Calu3 (cell line): ENCODE measurements at regions not wholly inside any gene's neighbourhood (a gene's known extent, or its start where the extent isn't known, plus 50 kb on each side); places are given as distances from the start of the nearest gene placed in this dataset.

Source experiments
- BruUV-seq: library from RNA; stranded (reverse); fragments of 400-500 nt; replicated peaks from 2 replicates; lab custom pipeline; 2021; lab: Mats Ljungman, UMichigan
- CTCF ChIA-PET: fragments of 300-600 bp; sonication (Branson Sonifier 250); formaldehyde crosslinking; loops from one replicate; lab custom pipeline; 2022; ENCODE audit warnings: antibody characterized with exemption; lab: Charles Lee
- DNase-seq: peaks from one replicate; pipeline ENCODE4 v3.0.0; 2022
- H3K27ac Mint-ChIP-seq: one replicate; pipeline ENCODE4 v1.8.0; 2022; ENCODE audit warnings: mixed read lengths; ENCODE audit not compliant: unreplicated experiment
- H3K27me3 Mint-ChIP-seq: one replicate; pipeline ENCODE4 v1.8.0; 2022; ENCODE audit warnings: mixed read lengths; ENCODE audit not compliant: unreplicated experiment
- H3K36me3 Mint-ChIP-seq: one replicate; pipeline ENCODE4 v1.8.0; 2022; ENCODE audit warnings: mild to moderate bottlenecking, moderate library complexity, mixed read lengths; ENCODE audit not compliant: insufficient read depth, unreplicated experiment
- H3K4me1 Mint-ChIP-seq: one replicate; pipeline ENCODE4 v1.8.0; 2022; ENCODE audit warnings: mild to moderate bottlenecking, low read depth, mixed read lengths; ENCODE audit not compliant: unreplicated experiment
- H3K4me3 Mint-ChIP-seq: one replicate; pipeline ENCODE4 v1.8.0; 2022; ENCODE audit warnings: mild to moderate bottlenecking, low read depth, moderate library complexity, mixed read lengths; ENCODE audit not compliant: unreplicated experiment
- H3K9me3 Mint-ChIP-seq: one replicate; pipeline ENCODE4 v1.8.0; 2022; ENCODE audit warnings: low read depth, mixed read lengths; ENCODE audit not compliant: unreplicated experiment
- intact Hi-C: fragments of 100-400 bp; cut with micrococcal nuclease; formaldehyde crosslinking; loops from one replicate; pipeline ENCODE4 v1.10.0; 2022; ENCODE audit not compliant: unreplicated experiment
- TF ChIP-seq, protein P1 (sequence below): fragments of 200-600 bp; IDR thresholded peaks from one replicate; pipeline ENCODE4 v1.8.0; 2022; ENCODE audit warnings: antibody characterized with exemption; ENCODE audit not compliant: unreplicated experiment

DNA sequence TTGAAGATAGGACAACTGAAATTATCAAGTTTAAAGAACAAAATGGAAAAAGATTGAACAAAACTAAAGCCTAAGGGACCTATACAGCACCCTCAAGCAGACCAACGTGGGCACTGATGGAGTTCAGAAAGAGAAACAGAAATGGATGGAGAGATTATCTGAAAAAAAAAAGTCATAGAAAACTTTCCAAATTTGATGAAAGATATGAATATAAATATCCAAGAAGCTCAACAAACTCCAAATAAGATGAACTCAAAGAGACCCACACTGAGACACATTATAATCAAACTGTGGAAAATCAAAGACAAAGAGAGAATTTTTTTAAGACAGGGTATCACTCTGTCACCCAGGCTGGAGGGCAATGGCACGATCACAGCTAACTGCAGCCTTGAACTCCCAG is 128.6 kb upstream of the PUM3 start:
- CTCF ChIA-PET, result no interaction called here
- no TSS peak for BruUV-seq
- no peak overlapping the region for H3K27ac Mint-ChIP-seq
- TF ChIP-seq, protein P1, sequence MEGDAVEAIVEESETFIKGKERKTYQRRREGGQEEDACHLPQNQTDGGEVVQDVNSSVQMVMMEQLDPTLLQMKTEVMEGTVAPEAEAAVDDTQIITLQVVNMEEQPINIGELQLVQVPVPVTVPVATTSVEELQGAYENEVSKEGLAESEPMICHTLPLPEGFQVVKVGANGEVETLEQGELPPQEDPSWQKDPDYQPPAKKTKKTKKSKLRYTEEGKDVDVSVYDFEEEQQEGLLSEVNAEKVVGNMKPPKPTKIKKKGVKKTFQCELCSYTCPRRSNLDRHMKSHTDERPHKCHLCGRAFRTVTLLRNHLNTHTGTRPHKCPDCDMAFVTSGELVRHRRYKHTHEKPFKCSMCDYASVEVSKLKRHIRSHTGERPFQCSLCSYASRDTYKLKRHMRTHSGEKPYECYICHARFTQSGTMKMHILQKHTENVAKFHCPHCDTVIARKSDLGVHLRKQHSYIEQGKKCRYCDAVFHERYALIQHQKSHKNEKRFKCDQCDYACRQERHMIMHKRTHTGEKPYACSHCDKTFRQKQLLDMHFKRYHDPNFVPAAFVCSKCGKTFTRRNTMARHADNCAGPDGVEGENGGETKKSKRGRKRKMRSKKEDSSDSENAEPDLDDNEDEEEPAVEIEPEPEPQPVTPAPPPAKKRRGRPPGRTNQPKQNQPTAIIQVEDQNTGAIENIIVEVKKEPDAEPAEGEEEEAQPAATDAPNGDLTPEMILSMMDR, result no peak
- intact Hi-C loops, result no loop called here
- DNase-seq, result no peak
- peaks cover 4% of the 10 kb centered on the region for H3K9me3 Mint-ChIP-seq
- peaks cover 40% of the 10 kb centered on the region for H3K27me3 Mint-ChIP-seq
- no peak overlapping the region for H3K4me3 Mint-ChIP-seq
- H3K4me1 Mint-ChIP-seq, result no peaks in the 10 kb centered on the region
- H3K36me3 Mint-ChIP-seq, result no peaks in the 10 kb centered on the region

DNA sequence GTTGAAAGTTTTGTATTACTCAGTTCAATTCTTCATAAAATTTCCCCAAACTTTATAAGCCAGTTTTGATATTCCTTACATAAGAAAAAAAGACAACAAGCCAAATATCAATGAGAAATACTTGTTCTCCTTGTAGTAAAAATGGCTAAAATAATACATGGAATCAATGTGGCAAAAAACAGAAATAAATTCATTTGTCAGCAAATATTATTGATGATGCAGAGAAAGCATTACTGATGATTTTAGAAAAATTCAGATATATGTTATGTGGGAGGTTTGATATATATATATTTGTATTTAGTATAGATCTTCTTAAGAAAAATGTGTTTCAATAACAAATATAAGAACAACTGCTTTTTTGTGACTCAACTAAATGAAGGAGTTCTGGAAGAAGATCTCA is 127.0 kb upstream of the PUM3 start:
- H3K9me3 Mint-ChIP-seq, result peaks cover 4% of the 10 kb centered on the region
- BruUV-seq, result no TSS peak
- TF ChIP-seq, protein P1, result no peak
- CTCF ChIA-PET, result no interaction called here
- peaks cover 42% of the 10 kb centered on the region for H3K27me3 Mint-ChIP-seq
- H3K27ac Mint-ChIP-seq, result no peak overlapping the region
- H3K4me3 Mint-ChIP-seq, result no peak overlapping the region
- no peaks in the 10 kb centered on the region for H3K4me1 Mint-ChIP-seq
- no peak for DNase-seq
- intact Hi-C loops, result no loop called here
- H3K36me3 Mint-ChIP-seq, result no peaks in the 10 kb centered on the region

DNA sequence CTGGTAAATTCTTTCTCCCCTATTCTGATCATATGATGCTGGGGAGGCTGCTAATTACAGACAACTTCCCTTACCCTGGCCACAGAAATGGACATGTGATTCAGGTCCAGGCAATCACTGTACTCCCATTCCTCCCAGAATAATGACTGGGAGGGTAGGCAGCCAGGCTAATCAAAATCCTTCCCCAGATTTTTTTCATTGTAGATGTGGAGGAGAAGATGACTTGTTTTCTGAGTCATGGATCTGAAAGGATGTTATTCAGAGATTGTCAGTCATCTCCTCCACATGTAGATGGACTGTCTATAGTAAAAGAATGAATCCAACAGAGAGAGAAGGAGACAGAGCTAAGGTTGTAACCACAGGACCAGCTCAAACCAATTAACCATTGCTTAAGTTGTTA is 123.9 kb upstream of the PUM3 start:
- peaks cover 4% of the 10 kb centered on the region for H3K9me3 Mint-ChIP-seq
- CTCF ChIA-PET, result no interaction called here
- TF ChIP-seq, protein P1, result no peak

DNA sequence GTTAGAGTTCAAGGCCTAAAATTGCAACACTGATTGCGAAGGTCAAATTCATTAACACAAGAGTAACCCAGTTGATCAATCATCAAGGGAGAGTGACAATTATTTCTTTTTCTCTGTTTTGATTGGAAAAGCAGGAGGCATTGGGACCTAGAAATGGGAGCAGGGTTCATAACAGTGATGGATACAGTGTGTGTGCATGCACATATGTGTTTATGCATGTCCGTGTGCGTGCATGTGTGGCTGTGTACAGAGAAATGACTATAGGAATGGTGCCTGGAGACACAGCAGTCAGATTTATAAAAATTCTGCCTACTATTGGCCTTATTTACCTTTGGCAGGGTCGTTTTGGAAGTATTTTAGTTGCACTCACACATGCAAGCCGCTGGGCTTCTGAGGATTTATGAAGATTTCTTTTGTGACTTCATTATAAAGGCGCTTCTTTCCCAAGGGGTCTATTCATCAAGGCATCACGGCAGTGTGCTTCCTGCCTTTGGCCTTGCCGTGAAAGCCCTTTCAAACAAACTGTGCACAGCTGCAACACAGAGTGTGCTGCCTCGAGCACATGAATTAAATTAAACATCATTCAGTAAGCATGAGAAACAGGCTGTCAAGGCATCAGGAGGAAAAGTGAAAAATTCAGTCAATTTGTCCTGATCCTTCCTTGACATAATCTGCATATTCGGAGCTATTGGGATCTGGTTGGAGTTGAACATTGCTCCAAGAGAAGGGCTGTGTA is 122.8 kb upstream of the PUM3 start:
- DNase-seq, result no peak
- Mint-ChIP-seq H3K27me3 (peaks cover 44% of the 10 kb centered on the region), H3K4me1 (no peaks in the 10 kb centered on the region), H3K9me3 (no peaks in the 10 kb centered on the region), H3K27ac (no peak overlapping the region), H3K36me3 (no peaks in the 10 kb centered on the region), H3K4me3 (no peak overlapping the region)
- intact Hi-C loops, result no loop called here
- CTCF ChIA-PET, result no interaction called here
- TF ChIP-seq, protein P1, result no peak
- BruUV-seq, result no TSS peak

More for the DNA sequence above, 123.9 kb upstream of the PUM3 start:
- intact Hi-C loops, result no loop called here
- BruUV-seq, result no TSS peak
- no peak overlapping the region for H3K4me3 Mint-ChIP-seq
- H3K27ac Mint-ChIP-seq, result no peak overlapping the region
- H3K36me3 Mint-ChIP-seq, result no peaks in the 10 kb centered on the region
- DNase-seq, result no peak
- H3K27me3 Mint-ChIP-seq, result peaks cover 50% of the 10 kb centered on the region
- H3K4me1 Mint-ChIP-seq, result no peaks in the 10 kb centered on the region
